ENCODE measurements at regions not wholly inside any gene's neighbourhood (a gene's known extent, or its start where the extent isn't known, plus 50 kb on each side); places are given as distances from the start of the nearest gene placed in this dataset.
A peak's percentile ranks its signal among the peaks of the same experiment; 100 is the strongest.

DNA sequence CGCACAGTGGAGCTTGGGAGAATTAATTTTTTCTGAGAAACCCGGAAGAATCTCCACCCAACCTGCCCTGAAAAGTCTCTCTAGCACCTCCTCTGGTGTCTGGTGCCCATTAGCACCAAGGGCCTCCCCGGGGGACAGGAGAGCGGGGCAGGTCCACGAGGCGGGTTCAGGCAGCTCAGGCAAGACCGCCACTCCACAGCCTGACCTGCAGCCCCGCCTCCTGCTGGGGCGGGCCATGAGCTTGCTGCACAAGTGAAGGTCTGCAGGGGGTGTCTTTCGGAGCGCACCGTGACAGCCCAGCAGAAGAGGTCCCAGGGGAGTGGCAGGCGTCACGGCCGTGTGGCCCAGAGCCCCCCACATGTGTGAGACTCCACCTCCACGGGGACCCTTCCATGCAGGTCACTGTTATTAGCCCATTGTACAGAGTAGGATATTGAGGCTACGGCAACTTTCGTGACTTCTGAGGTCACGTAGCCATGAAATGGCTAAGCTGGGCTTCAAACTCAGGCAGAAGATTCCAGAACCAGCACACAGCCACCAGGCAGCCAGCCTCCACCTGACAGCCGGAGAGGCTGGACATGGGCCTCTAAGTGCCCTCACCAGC is 63.9 kb upstream of the SLCO4A1 start:
- TF ChIP-seq, protein P1, sequence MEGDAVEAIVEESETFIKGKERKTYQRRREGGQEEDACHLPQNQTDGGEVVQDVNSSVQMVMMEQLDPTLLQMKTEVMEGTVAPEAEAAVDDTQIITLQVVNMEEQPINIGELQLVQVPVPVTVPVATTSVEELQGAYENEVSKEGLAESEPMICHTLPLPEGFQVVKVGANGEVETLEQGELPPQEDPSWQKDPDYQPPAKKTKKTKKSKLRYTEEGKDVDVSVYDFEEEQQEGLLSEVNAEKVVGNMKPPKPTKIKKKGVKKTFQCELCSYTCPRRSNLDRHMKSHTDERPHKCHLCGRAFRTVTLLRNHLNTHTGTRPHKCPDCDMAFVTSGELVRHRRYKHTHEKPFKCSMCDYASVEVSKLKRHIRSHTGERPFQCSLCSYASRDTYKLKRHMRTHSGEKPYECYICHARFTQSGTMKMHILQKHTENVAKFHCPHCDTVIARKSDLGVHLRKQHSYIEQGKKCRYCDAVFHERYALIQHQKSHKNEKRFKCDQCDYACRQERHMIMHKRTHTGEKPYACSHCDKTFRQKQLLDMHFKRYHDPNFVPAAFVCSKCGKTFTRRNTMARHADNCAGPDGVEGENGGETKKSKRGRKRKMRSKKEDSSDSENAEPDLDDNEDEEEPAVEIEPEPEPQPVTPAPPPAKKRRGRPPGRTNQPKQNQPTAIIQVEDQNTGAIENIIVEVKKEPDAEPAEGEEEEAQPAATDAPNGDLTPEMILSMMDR (IDR thresholded peaks at IDR 0.05; ENCODE audit: control insufficient read depth, extremely low read depth, insufficient read depth), result no peak
- H3K4me3 ChIP-seq (ENCODE audit: low read depth, low read length), result no peak overlapping the region
- no peak for DNase-seq (ENCODE audit: low read depth)

DNA sequence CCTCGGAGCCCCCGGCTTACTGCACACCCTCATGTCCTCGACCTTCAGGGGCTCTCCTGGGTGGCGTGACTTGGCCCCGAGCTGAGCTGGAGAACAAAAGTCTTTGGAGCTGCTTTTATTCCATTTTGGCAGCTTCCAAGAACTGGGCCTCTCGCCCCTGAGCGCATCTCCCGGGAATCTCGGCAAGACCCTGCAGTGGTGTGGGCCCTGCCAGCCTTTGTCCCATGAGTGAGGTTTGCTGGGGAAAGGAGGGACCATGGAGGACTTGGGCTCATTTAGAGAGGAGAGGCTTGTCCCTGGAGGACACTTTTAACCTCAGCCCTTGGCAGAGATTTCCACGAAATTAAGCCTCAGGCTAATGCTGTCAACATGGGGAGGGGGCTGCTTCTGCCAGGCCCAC is 62.3 kb upstream of the SLCO4A1 start:
- TF ChIP-seq, protein P1 (IDR thresholded peaks at IDR 0.05; ENCODE audit: control insufficient read depth, extremely low read depth, insufficient read depth), result no peak
- H3K4me3 ChIP-seq (ENCODE audit: low read depth, low read length), result no peak overlapping the region
- no peak for DNase-seq (ENCODE audit: low read depth)

DNA sequence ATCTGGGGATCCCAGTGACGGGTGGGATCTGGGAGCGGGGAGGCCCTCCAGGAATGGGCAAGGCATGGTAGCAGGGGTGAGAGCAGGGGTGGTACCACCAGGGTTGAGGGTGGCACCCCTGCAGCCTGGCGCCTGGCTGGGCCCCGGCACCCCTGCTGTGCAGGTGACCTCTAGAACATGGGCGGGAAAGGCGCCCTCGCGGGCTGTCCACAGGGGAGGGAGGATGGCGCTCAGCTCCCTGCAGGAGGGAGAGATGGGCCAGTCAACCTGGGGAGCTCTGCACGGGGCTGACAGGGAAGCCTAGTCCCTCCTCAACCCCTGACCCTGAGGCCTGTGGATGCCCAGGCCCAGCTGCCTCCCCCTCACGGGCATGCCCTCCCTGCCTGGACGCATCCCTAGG is 61.6 kb upstream of the SLCO4A1 start:
- no peak for DNase-seq (ENCODE audit: low read depth)
- H3K4me3 ChIP-seq (ENCODE audit: low read depth, low read length), result no peak overlapping the region
- TF ChIP-seq, protein P1 (IDR thresholded peaks at IDR 0.05; ENCODE audit: control insufficient read depth, extremely low read depth, insufficient read depth), result no peak

DNA sequence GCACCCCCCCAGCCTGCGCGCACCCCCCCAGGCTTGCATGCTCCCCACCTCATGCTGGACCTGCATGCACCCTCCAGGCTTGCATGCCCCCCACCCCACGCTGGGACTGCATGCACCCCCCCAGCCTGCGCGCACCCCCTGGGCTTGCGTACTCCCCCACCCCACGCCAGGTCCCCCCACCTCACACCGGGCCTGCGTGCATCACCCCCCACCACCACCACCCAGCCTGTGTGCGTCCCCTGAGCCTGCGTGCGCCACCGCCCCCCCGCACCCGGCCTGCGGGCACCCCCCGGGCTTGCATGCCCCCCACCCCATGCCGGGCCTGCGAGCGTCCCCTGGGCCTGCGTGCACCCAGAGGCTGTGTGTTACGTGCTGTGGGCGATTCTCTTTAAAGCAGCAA is 61.0 kb upstream of the SLCO4A1 start:
- DNase-seq (ENCODE audit: low read depth), result no peak
- TF ChIP-seq, protein P1 (IDR thresholded peaks at IDR 0.05; ENCODE audit: control insufficient read depth, extremely low read depth, insufficient read depth), result no peak
- no peak overlapping the region for H3K4me3 ChIP-seq (ENCODE audit: low read depth, low read length)

DNA sequence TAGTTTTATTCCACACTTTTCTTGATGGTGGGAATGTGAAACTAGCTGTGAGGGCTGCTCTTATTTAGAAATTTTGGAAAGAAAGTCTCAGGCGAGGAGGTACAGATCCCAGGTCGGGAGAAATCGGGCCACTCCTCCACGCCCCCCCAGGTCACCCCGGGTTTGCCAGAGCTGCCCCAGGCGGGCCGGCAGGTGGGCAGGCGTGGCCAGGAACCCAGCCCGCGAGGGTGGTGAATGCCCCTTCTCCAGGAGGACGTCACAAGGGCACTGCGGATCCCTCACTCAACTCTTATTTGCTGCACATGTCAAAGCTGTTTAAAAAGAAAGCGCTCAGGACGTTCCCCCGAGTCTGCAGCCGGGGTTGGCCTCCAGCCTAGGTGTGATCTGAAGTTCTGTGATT is 60.5 kb upstream of the SLCO4A1 start:
- TF ChIP-seq, protein P1 (IDR thresholded peaks at IDR 0.05; ENCODE audit: control insufficient read depth, extremely low read depth, insufficient read depth), result no peak
- H3K4me3 ChIP-seq (ENCODE audit: low read depth, low read length), result no peak overlapping the region
- no peak for DNase-seq (ENCODE audit: low read depth)

DNA sequence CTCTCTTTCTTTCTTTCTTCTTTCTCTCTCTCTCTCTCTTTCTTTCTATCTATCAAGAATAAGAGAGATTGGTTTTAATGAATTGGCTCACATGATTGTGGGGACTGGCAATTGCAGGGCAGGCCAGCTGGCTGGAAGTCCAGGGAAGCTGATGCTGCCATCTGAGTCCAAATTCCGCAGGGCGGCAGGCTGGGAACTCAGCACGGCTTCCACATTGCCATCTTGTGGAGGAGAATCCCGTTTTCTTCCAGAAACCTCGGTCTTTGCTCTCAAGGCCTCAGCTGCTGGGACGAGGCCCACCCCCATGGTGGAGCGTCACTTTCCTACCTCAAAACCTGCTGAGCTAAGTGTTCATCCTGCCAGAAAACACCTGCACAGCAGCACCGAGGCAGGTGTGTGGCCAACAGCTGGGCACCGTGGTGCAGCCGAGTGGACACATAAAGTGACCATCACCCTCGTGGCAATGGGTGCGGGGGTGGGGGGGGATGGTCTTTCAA is 58.8 kb upstream of the SLCO4A1 start:
- TF ChIP-seq, protein P1 (IDR thresholded peaks at IDR 0.05; ENCODE audit: control insufficient read depth, extremely low read depth, insufficient read depth), result peak; percentile 26; the same call in 1 of the 2 replicates
- no peak for DNase-seq (ENCODE audit: low read depth)
- H3K4me3 ChIP-seq (ENCODE audit: low read depth, low read length), result no peak overlapping the region
